Activated naive CD4-positive, alpha-beta T cell treated with anti-CD3 and anti-CD28 coated beads for 36 hours (primary cell): ENCODE measurements at regions not wholly inside any gene's neighbourhood (a gene's known extent, or its start where the extent isn't known, plus 50 kb on each side); places are given as distances from the start of the nearest gene placed in this dataset.

Experiments
- CTCF ChIA-PET: fragments of 350-600 bp; sonication (Branson Sonifier 250); formaldehyde crosslinking; loops from one replicate; lab custom pipeline; 2021; ENCODE audit warnings: antibody characterized with exemption; lab: Charles Lee
- DNase-seq: peaks from one replicate; pipeline ENCODE4 v3.0.0-alpha.2; 2020
- H3K27ac Mint-ChIP-seq: one replicate; pipeline ENCODE4 v1.8.0; 2021; ENCODE audit warnings: mild to moderate bottlenecking, mixed read lengths
- H3K27me3 Mint-ChIP-seq: one replicate; pipeline ENCODE4 v1.8.0; 2021; ENCODE audit warnings: low read depth, mixed read lengths
- H3K36me3 Mint-ChIP-seq: one replicate; pipeline ENCODE4 v1.8.0; 2021; ENCODE audit warnings: low read depth, mixed read lengths
- H3K4me1 Mint-ChIP-seq: one replicate; pipeline ENCODE4 v1.8.0; 2021; ENCODE audit warnings: low read depth, mixed read lengths
- H3K4me3 Mint-ChIP-seq: one replicate; pipeline ENCODE4 v1.8.0; 2021; ENCODE audit warnings: mild to moderate bottlenecking, moderate library complexity, mixed read lengths
- H3K9me3 Mint-ChIP-seq: one replicate; pipeline ENCODE4 v1.8.0; 2021; ENCODE audit warnings: mixed read lengths
- intact Hi-C: fragments of 100-400 bp; cut with micrococcal nuclease; formaldehyde crosslinking; loops from one replicate; pipeline ENCODE4 v1.15.1; 2023

DNA sequence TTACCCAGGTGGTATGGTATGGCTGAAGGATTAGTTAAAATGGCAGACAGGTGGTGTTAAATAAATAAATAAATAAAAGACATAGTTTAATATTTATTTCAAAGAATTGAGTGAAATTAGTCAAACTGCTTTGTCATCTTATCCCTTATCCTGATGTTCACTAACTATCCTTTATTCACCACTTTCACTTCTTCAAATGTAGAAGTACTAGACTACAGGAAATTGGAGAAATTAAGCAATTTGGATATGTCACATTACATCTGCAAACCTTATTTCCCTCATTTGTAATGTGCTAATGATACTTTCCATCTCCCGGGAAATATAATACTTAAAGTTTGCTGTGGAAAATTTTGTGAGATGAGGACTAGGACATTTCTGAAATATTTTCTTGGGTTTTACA is 1195.7 kb downstream of the LRFN5 start:
- Mint-ChIP-seq H3K4me3 (no peak overlapping the region), H3K36me3 (no peaks in the 10 kb centered on the region), H3K27ac (no peak overlapping the region), H3K9me3 (peaks cover 7% of the 10 kb centered on the region), H3K4me1 (no peaks in the 10 kb centered on the region), H3K27me3 (no peaks in the 10 kb centered on the region)
- intact Hi-C loops = no loop called here
- no peak for DNase-seq
- CTCF ChIA-PET = no interaction called here

DNA sequence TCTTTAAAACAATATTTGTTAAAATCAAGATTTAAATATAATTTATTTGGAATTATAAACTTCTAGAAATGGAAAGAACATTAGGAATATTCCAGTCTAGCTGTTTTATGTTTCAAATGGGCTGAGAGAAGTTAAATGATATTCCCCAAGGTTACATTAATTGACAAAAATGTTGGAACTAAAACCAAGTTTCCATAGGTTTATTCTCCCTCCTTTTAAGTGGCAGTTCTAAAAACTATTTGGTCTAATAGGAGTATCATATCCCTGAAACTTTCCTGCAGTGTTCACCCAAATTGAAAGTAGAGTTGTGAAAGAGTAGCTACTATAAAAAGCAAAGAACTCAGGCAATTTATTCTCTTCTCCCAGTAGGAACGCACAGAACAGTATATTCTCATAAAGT is 1185.5 kb downstream of the LRFN5 start:
- no peak for DNase-seq
- intact Hi-C loops = no loop called here
- CTCF ChIA-PET = no interaction called here
- Mint-ChIP-seq H3K9me3 (peaks cover 7% of the 10 kb centered on the region), H3K27ac (no peak overlapping the region), H3K27me3 (no peaks in the 10 kb centered on the region), H3K4me1 (no peaks in the 10 kb centered on the region), H3K36me3 (no peaks in the 10 kb centered on the region), H3K4me3 (no peak overlapping the region)

GRCh38 chr14:42782754-42783153 is 1176.1 kb downstream of the LRFN5 start:
- DNase-seq = no peak
- CTCF ChIA-PET = no interaction called here
- no peaks in the 10 kb centered on the region for H3K27me3 Mint-ChIP-seq
- no peaks in the 10 kb centered on the region for H3K36me3 Mint-ChIP-seq
- intact Hi-C loops = no loop called here
- H3K4me3 Mint-ChIP-seq = no peak overlapping the region
- peaks cover 11% of the 10 kb centered on the region for H3K9me3 Mint-ChIP-seq
- H3K27ac Mint-ChIP-seq = no peak overlapping the region
- H3K4me1 Mint-ChIP-seq = no peaks in the 10 kb centered on the region

DNA sequence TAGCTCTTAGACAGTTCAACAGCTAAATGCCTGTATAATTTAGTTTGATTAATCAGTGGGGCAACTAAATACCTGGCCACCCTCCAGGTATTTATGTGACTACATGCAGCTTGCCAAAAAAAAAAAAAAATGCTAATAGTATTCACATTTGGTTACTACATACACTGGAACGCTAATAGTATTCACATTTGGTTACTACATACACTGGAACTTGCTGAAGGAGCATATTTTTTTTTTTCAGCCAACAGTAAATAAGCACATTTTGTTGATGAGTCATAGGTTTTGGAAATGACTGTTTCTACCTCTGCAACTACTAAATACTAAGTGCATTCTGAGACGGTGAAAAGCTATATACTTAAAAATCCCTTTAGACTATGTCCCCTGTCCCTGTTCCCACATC is 1172.3 kb downstream of the LRFN5 start:
- CTCF ChIA-PET = interaction anchor here (0.9 kb wide), 1 partner anchor 66 kb away, joined by 4 read pairs; no protein-coding TSS in a partner anchor
- no peaks in the 10 kb centered on the region for H3K27me3 Mint-ChIP-seq
- no peak overlapping the region for H3K4me3 Mint-ChIP-seq
- no peaks in the 10 kb centered on the region for H3K36me3 Mint-ChIP-seq
- no peak for DNase-seq
- no peak overlapping the region for H3K27ac Mint-ChIP-seq
- H3K9me3 Mint-ChIP-seq = peaks cover 12% of the 10 kb centered on the region
- intact Hi-C loops = no loop called here
- no peaks in the 10 kb centered on the region for H3K4me1 Mint-ChIP-seq

GRCh38 chr14:42750771-42751170 is 1144.1 kb downstream of the LRFN5 start:
- no peak for DNase-seq
- Mint-ChIP-seq H3K9me3 (peaks cover 5% of the 10 kb centered on the region), H3K4me3 (no peak overlapping the region), H3K27me3 (no peaks in the 10 kb centered on the region), H3K27ac (no peak overlapping the region), H3K36me3 (no peaks in the 10 kb centered on the region), H3K4me1 (no peaks in the 10 kb centered on the region)
- intact Hi-C loops = no loop called here
- CTCF ChIA-PET = no interaction called here

GRCh38 chr14:42742084-42742483 is 1135.4 kb downstream of the LRFN5 start:
- intact Hi-C loops = no loop called here
- CTCF ChIA-PET = no interaction called here
- H3K4me3 Mint-ChIP-seq = no peak overlapping the region
- H3K9me3 Mint-ChIP-seq = peaks cover 13% of the 10 kb centered on the region
- H3K36me3 Mint-ChIP-seq = no peaks in the 10 kb centered on the region
- no peaks in the 10 kb centered on the region for H3K4me1 Mint-ChIP-seq
- no peak for DNase-seq
- H3K27me3 Mint-ChIP-seq = no peaks in the 10 kb centered on the region
- no peak overlapping the region for H3K27ac Mint-ChIP-seq

GRCh38 chr14:42736408-42736807 is 1129.7 kb downstream of the LRFN5 start:
- H3K27ac Mint-ChIP-seq = no peak overlapping the region
- DNase-seq = no peak
- CTCF ChIA-PET = no interaction called here
- H3K4me1 Mint-ChIP-seq = no peaks in the 10 kb centered on the region
- intact Hi-C loops = no loop called here
- H3K9me3 Mint-ChIP-seq = peaks cover 5% of the 10 kb centered on the region
- H3K4me3 Mint-ChIP-seq = no peak overlapping the region
- H3K27me3 Mint-ChIP-seq = no peaks in the 10 kb centered on the region
- H3K36me3 Mint-ChIP-seq = no peaks in the 10 kb centered on the region

DNA sequence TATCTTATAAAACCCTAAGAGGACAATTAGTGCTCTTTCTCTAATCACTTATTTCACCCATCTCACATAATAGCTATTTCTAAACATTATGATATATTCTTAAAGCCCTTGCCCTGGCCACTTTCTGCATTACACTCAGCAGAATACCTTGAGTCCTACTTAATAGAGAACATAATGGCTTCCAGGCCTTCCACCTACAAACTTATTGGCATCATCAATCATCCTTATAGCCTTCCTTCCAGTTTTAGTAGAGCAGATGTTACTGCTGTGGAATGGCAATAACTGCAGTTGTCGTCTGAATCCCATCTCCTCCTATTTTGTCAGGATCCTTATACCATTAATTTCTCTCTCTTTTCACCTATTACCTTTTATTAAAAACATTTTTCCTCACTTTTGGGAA is 1127.4 kb downstream of the LRFN5 start:
- Mint-ChIP-seq H3K27me3 (no peaks in the 10 kb centered on the region), H3K27ac (no peak overlapping the region), H3K9me3 (peaks cover 3% of the 10 kb centered on the region), H3K4me3 (no peak overlapping the region), H3K36me3 (no peaks in the 10 kb centered on the region), H3K4me1 (no peaks in the 10 kb centered on the region)
- intact Hi-C loops = no loop called here
- CTCF ChIA-PET = no interaction called here
- DNase-seq = no peak

DNA sequence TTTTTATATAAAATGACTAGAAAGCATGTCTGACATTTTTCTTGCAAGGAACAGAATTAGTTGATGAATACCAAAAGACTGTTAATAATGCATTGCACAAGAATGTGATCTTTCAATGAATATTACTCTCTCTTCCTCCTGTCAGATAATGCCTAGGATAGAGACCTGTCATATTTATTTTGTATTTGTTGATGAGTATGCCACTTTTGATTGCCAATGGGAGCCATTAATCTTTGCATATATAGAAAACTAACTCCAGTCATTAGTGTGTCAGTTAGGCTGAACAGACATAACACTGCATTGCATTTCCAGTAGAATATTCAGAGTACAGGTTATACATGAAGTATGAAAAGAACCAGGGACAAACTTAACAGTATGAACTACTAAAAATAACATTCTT is 1125.3 kb downstream of the LRFN5 start:
- Mint-ChIP-seq H3K27ac (no peak overlapping the region), H3K4me1 (no peaks in the 10 kb centered on the region), H3K4me3 (no peak overlapping the region), H3K27me3 (no peaks in the 10 kb centered on the region), H3K9me3 (peaks cover 6% of the 10 kb centered on the region), H3K36me3 (no peaks in the 10 kb centered on the region)
- CTCF ChIA-PET = no interaction called here
- intact Hi-C loops = no loop called here
- DNase-seq = no peak

- intact Hi-C loops = no loop called here
- H3K27ac Mint-ChIP-seq = no peak overlapping the region
Observed at GRCh38 chr14:42731480-42731879, 1124.8 kb downstream of the LRFN5 start.

DNA sequence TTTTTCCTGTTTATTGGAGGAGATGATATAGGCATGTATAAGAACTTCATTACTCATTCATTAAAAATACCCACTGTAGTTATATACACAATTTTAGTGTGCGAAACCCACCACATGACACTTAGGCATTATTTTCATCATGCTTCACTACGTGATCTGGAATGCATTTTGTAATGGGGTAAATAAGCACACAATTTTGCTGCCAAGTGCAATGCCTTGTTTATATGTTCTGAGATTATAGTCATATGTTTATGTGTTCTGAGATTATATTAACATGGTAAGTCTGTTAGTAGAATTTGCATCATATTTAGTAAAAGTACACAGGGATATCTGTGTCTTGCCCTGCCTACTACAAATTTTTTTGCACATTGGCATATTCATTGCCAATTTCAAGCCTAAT is 1123.0 kb downstream of the LRFN5 start:
- intact Hi-C loops = no loop called here
- CTCF ChIA-PET = no interaction called here
- Mint-ChIP-seq H3K36me3 (no peaks in the 10 kb centered on the region), H3K27me3 (no peaks in the 10 kb centered on the region), H3K9me3 (peaks cover 5% of the 10 kb centered on the region), H3K4me3 (no peak overlapping the region), H3K4me1 (no peaks in the 10 kb centered on the region), H3K27ac (no peak overlapping the region)
- DNase-seq = no peak

More at GRCh38 chr14:42731480-42731879, 1124.8 kb downstream of the LRFN5 start:
- no peak for DNase-seq
- H3K27me3 Mint-ChIP-seq = no peaks in the 10 kb centered on the region
- CTCF ChIA-PET = no interaction called here
- no peaks in the 10 kb centered on the region for H3K4me1 Mint-ChIP-seq
- H3K4me3 Mint-ChIP-seq = no peak overlapping the region
- H3K9me3 Mint-ChIP-seq = peaks cover 7% of the 10 kb centered on the region
- no peaks in the 10 kb centered on the region for H3K36me3 Mint-ChIP-seq

DNA sequence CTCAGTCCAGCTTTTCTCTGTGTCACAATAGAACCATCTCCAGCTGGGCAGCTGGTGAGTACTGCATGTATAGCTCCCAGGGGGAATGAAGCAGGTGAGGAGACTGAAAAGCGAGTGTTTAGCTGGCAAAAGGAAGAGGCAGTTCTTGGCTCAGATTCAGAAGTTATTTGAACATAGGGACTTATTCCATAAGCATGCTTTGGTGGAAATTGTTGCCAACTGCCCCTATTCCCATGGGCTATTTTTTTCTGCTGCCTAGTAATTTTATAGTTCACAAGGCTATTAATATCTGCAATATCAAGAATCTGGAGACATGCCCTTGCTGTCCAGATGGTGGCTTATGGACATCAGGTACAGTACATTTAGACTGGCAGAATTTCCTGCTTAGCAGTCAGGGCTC is 1112.7 kb downstream of the LRFN5 start:
- H3K4me3 Mint-ChIP-seq = no peak overlapping the region
- DNase-seq = no peak
- no peak overlapping the region for H3K27ac Mint-ChIP-seq
- no peaks in the 10 kb centered on the region for H3K27me3 Mint-ChIP-seq
- intact Hi-C loops = no loop called here
- CTCF ChIA-PET = no interaction called here
- H3K9me3 Mint-ChIP-seq = peaks cover 9% of the 10 kb centered on the region
- no peaks in the 10 kb centered on the region for H3K4me1 Mint-ChIP-seq
- H3K36me3 Mint-ChIP-seq = no peaks in the 10 kb centered on the region

DNA sequence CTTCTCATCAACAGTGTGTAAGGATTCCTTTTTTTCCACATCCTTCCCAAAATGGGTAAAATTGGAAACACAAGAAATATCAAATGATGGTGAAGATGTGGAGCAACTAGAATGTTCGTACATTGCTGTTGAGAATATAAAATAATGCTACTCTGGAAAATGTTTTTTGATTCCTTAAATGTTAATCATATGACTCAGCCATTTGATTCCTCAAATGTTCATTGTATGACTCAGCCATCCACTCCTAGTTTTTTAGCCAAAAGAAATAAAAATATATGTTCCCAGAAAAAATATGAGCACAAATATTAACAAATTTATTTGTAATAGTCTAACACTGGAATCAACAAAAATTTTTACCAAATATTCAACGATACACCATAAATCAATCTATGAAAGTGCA is 1108.6 kb downstream of the LRFN5 start:
- Mint-ChIP-seq H3K4me3 (no peak overlapping the region), H3K36me3 (no peaks in the 10 kb centered on the region), H3K9me3 (peaks cover 10% of the 10 kb centered on the region), H3K4me1 (no peaks in the 10 kb centered on the region), H3K27me3 (no peaks in the 10 kb centered on the region), H3K27ac (no peak overlapping the region)
- CTCF ChIA-PET = no interaction called here
- intact Hi-C loops = no loop called here
- DNase-seq = no peak

DNA sequence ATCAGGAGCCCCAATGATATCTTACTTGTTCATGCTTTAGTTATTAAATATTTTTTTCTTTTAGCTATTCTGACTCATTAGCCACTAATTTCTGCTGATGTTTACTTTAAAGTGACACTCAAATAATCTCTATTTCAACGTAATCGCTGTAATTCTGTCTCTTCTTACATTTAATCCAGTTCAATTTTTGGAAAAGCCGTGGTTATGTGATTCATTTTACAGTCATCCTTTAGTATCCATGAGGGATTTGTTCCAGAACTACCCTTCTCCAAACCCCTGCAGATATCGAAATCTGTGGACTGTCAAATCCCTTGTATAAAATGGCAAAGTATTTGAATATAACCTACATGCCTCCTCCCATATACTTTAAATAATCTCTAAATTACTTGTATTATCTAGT is 1103.4 kb downstream of the LRFN5 start:
- Mint-ChIP-seq H3K27me3 (no peaks in the 10 kb centered on the region), H3K4me3 (no peak overlapping the region), H3K4me1 (no peaks in the 10 kb centered on the region), H3K9me3 (peaks cover 3% of the 10 kb centered on the region), H3K36me3 (no peaks in the 10 kb centered on the region), H3K27ac (no peak overlapping the region)
- CTCF ChIA-PET = no interaction called here
- intact Hi-C loops = no loop called here
- DNase-seq = no peak
